ENCODE measurements at regions not wholly inside any gene's neighbourhood (a gene's known extent, or its start where the extent isn't known, plus 50 kb on each side); places are given as distances from the start of the nearest gene placed in this dataset.

GRCh38 chr14:87285506-87285905 lies 707.5 kb downstream of the GALC start:
- no peaks in the 10 kb centered on the region for H3K27me3 ChIP-seq
- no peaks in the 10 kb centered on the region for H3K36me3 ChIP-seq (replicated peaks; ENCODE audit: insufficient read depth, low read depth)
- H3K79me2 ChIP-seq: no peaks in the 10 kb centered on the region
- 91% methylated on average over 2 of the region's 2 CpGs for WGBS (ENCODE audit: low lambda C conversion rate, missing lambda C conversion rate)
- no peaks in the 10 kb centered on the region for H3K9me2 ChIP-seq (replicated peaks; ENCODE audit: insufficient read depth)
- H3K9me3 ChIP-seq (ENCODE audit: low read depth): no peaks in the 10 kb centered on the region
- no peaks in the 10 kb centered on the region for H4K20me1 ChIP-seq (ENCODE audit: insufficient read depth, poor library complexity, severe bottlenecking)
- no peak for TF ChIP-seq EZH2phosphoT487 (IDR thresholded peaks at IDR 0.05; ENCODE audit: low read depth, severe bottlenecking, unreplicated experiment)
- TF ChIP-seq CTCF (IDR thresholded peaks at IDR 0.05; ENCODE audit: poor library complexity): no peak
- TF ChIP-seq EZH2 (IDR thresholded peaks at IDR 0.05; ENCODE audit: borderline replicate concordance): no peak
- peaks cover 4% of the 10 kb centered on the region for H3K4me1 ChIP-seq (ENCODE audit: insufficient read depth)
- no peak overlapping the region for H2AFZ ChIP-seq
- no peak for DNase-seq (ENCODE audit: low spot score)
- H3K4me2 ChIP-seq: no peak overlapping the region
- no peak overlapping the region for H3K27ac ChIP-seq
- no peak overlapping the region for H3K4me3 ChIP-seq

- Histone ChIP-seq H3K4me2 (no peak overlapping the region), H3K9me2 (replicated peaks; ENCODE audit: insufficient read depth) (no peaks in the 10 kb centered on the region), H3K79me2 (no peaks in the 10 kb centered on the region), H3K4me3 (no peak overlapping the region), H3K27ac (no peak overlapping the region), H4K20me1 (ENCODE audit: insufficient read depth, poor library complexity, severe bottlenecking) (no peaks in the 10 kb centered on the region), H3K27me3 (no peaks in the 10 kb centered on the region), H3K9me3 (ENCODE audit: low read depth) (no peaks in the 10 kb centered on the region), H3K36me3 (replicated peaks; ENCODE audit: insufficient read depth, low read depth) (no peaks in the 10 kb centered on the region), H2AFZ (no peak overlapping the region), H3K4me1 (ENCODE audit: insufficient read depth) (peaks cover 4% of the 10 kb centered on the region)
- TF ChIP-seq EZH2phosphoT487 (IDR thresholded peaks at IDR 0.05; ENCODE audit: low read depth, severe bottlenecking, unreplicated experiment): no peak
- TF ChIP-seq CTCF (IDR thresholded peaks at IDR 0.05; ENCODE audit: poor library complexity): no peak
- TF ChIP-seq EZH2 (IDR thresholded peaks at IDR 0.05; ENCODE audit: borderline replicate concordance): no peak
- WGBS (ENCODE audit: low lambda C conversion rate, missing lambda C conversion rate): 89% methylated on average over 5 of the region's 5 CpGs
- no peak for DNase-seq (ENCODE audit: low spot score)
Measured at GRCh38 chr14:87283547-87283946, 709.4 kb downstream of the GALC start.

GRCh38 chr14:87282266-87282665 lies 710.7 kb downstream of the GALC start:
- Histone ChIP-seq H3K9me3 (ENCODE audit: low read depth) (no peaks in the 10 kb centered on the region), H3K79me2 (no peaks in the 10 kb centered on the region), H2AFZ (no peak overlapping the region), H3K27me3 (no peaks in the 10 kb centered on the region), H3K9me2 (replicated peaks; ENCODE audit: insufficient read depth) (no peaks in the 10 kb centered on the region), H3K27ac (no peak overlapping the region), H3K4me3 (no peak overlapping the region), H3K4me2 (no peak overlapping the region), H3K4me1 (ENCODE audit: insufficient read depth) (peaks cover 4% of the 10 kb centered on the region), H3K36me3 (replicated peaks; ENCODE audit: insufficient read depth, low read depth) (no peaks in the 10 kb centered on the region), H4K20me1 (ENCODE audit: insufficient read depth, poor library complexity, severe bottlenecking) (no peaks in the 10 kb centered on the region)
- WGBS (ENCODE audit: low lambda C conversion rate, missing lambda C conversion rate): 95% methylated on average over 5 of the region's 5 CpGs
- TF ChIP-seq EZH2 (IDR thresholded peaks at IDR 0.05; ENCODE audit: borderline replicate concordance) (no peak), CTCF (IDR thresholded peaks at IDR 0.05; ENCODE audit: poor library complexity) (no peak)
- DNase-seq (ENCODE audit: low spot score): no peak

GRCh38 chr14:87278415-87278814 lies 714.6 kb downstream of the GALC start:
- DNase-seq (ENCODE audit: low spot score): no peak
- no peak for TF ChIP-seq EZH2phosphoT487 (IDR thresholded peaks at IDR 0.05; ENCODE audit: low read depth, severe bottlenecking, unreplicated experiment)
- TF ChIP-seq EZH2 (IDR thresholded peaks at IDR 0.05; ENCODE audit: borderline replicate concordance): no peak
- no peak for TF ChIP-seq CTCF (IDR thresholded peaks at IDR 0.05; ENCODE audit: poor library complexity)
- Histone ChIP-seq H4K20me1 (ENCODE audit: insufficient read depth, poor library complexity, severe bottlenecking) (no peaks in the 10 kb centered on the region), H3K9me3 (ENCODE audit: low read depth) (no peaks in the 10 kb centered on the region), H2AFZ (no peak overlapping the region), H3K36me3 (replicated peaks; ENCODE audit: insufficient read depth, low read depth) (no peaks in the 10 kb centered on the region), H3K9me2 (replicated peaks; ENCODE audit: insufficient read depth) (no peaks in the 10 kb centered on the region), H3K79me2 (no peaks in the 10 kb centered on the region), H3K4me2 (no peak overlapping the region), H3K4me3 (no peak overlapping the region), H3K4me1 (ENCODE audit: insufficient read depth) (no peaks in the 10 kb centered on the region), H3K27me3 (no peaks in the 10 kb centered on the region), H3K27ac (no peak overlapping the region)
- 56% methylated on average over 2 of the region's 2 CpGs for WGBS (ENCODE audit: low lambda C conversion rate, missing lambda C conversion rate)

All from hepatocyte (in vitro differentiated cells).